SK-N-SH (cell line): ENCODE measurements at regions not wholly inside any gene's neighbourhood (a gene's known extent, or its start where the extent isn't known, plus 50 kb on each side); places are given as distances from the start of the nearest gene placed in this dataset.

ENCODE experiments used
- CTCF ChIA-PET: fragments of 300-600, 350-600 bp; formaldehyde crosslinking; extraction: SDS; loops from one replicate; lab custom pipeline; 2021; lab: Yijun Ruan, JAX
- POLR2A ChIA-PET: fragments of 350-600 bp; sonication (Branson Sonifier 250); formaldehyde crosslinking; extraction: SDS; loops from one replicate; lab custom pipeline; 2020; ENCODE audit warnings: antibody characterized with exemption, inconsistent platforms; lab: Yijun Ruan, JAX
- DNase-seq: peaks from one replicate; pipeline ENCODE4 v3.0.0; 2012
- H2AFZ ChIP-seq: fragments of 200-600 bp; sonication (generic); 2 replicates; pipeline ENCODE4 v1.8.1; 2016; ENCODE audit warnings: antibody characterized with exemption, mild to moderate bottlenecking, low read depth
- H3F3A ChIP-seq: fragments of 200-600 bp; sonication (generic); replicated peaks from 2 replicates; pipeline ENCODE3; 2016; ENCODE audit warnings: antibody characterized with exemption, mild to moderate bottlenecking; ENCODE audit not compliant: insufficient read depth
- H3K27ac ChIP-seq, 2 experiments: fragments of 200-500 bp in 1 of 2; fragments of 200-600 bp in 1 of 2; sonication (Bioruptor generic) in 1 of 2; sonication (generic), shearing (Covaris generic) in 1 of 2; 2 replicates each; pipeline versions ENCODE4 v1.5.1 to v1.6.1; 2014 to 2016; ENCODE audit warnings: low read depth in 2 of 2, inconsistent platforms in 1 of 2, low read length in 1 of 2, mild to moderate bottlenecking in 1 of 2, mixed read lengths in 1 of 2
- H3K27me3 ChIP-seq: fragments of 200-600 bp; sonication (generic), shearing (Covaris generic); 2 replicates; pipeline ENCODE4 v1.6.1; 2016; ENCODE audit warnings: mixed run types; ENCODE audit not compliant: insufficient read depth
- H3K36me3 ChIP-seq, 2 experiments: fragments of 200-500 bp in 1 of 2; fragments of 200-600 bp in 1 of 2; sonication (Bioruptor generic) in 1 of 2; sonication (generic) in 1 of 2; replicated peaks in 1 of 2; 2 replicates each; pipeline versions ENCODE3 to v1.5.1; 2014 to 2016; ENCODE audit warnings: low read length in 1 of 2, mild to moderate bottlenecking in 1 of 2; ENCODE audit not compliant: insufficient read depth in 2 of 2, control insufficient read depth in 1 of 2
- H3K4me1 ChIP-seq, 2 experiments: fragments of 200-500 bp in 1 of 2; fragments of 200-600 bp in 1 of 2; sonication (Bioruptor generic) in 1 of 2; sonication (generic), shearing (Covaris generic) in 1 of 2; 2 replicates each; pipeline versions ENCODE4 v1.5.1 to v1.6.1; 2014 to 2016; ENCODE audit warnings: low read depth in 1 of 2, low read length in 1 of 2, mixed run types in 1 of 2; ENCODE audit not compliant: insufficient read depth in 2 of 2, control insufficient read depth in 1 of 2
- H3K4me2 ChIP-seq: fragments of 200-600 bp; sonication (generic), shearing (Covaris generic); 2 replicates; pipeline ENCODE4 v1.6.1; 2017; ENCODE audit warnings: mixed run types
- H3K4me3 ChIP-seq, 2 experiments: fragments of 200-500 bp in 1 of 2; fragments of 200-600 bp in 1 of 2; sonication (Bioruptor generic) in 1 of 2; sonication (generic), shearing (Covaris generic) in 1 of 2; 2 replicates each; pipeline versions ENCODE4 v1.5.1 to v1.8.1; 2014 to 2016; ENCODE audit warnings: low read depth in 2 of 2, inconsistent platforms in 1 of 2, low read length in 1 of 2, mild to moderate bottlenecking in 1 of 2, mixed read lengths in 1 of 2, moderate library complexity in 1 of 2
- H3K79me2 ChIP-seq: fragments of 200-600 bp; sonication (generic); 2 replicates; pipeline ENCODE4 v1.8.1; 2017; ENCODE audit warnings: mild to moderate bottlenecking; ENCODE audit not compliant: insufficient read depth
- H3K9ac ChIP-seq: fragments of 200-600 bp; sonication (generic); 2 replicates; pipeline ENCODE4 v1.6.1; 2017; ENCODE audit warnings: mixed run types
- H3K9me2 ChIP-seq: fragments of 200-600 bp; sonication (generic); 2 replicates; pipeline ENCODE4 v1.6.1; 2017; ENCODE audit warnings: mixed run types
- H3K9me3 ChIP-seq: fragments of 200-600 bp; sonication (generic); 2 replicates; pipeline ENCODE4 v1.6.1; 2017; ENCODE audit warnings: mixed run types, mild to moderate bottlenecking, moderate library complexity
- H4K20me1 ChIP-seq: fragments of 200-600 bp; sonication (generic); 2 replicates; pipeline ENCODE4 v1.6.1; 2017; ENCODE audit warnings: mild to moderate bottlenecking, mixed run types; ENCODE audit not compliant: insufficient read depth
- CHD2 ChIP-seq: fragments of 150-350 bp; IDR thresholded peaks from 2 replicates; pipeline ENCODE4 v1.6.1; 2018; ENCODE audit warnings: low read length; ENCODE audit not compliant: partially characterized antibody
- ELF1 ChIP-seq: IDR thresholded peaks from 2 replicates; pipeline ENCODE4 v1.4.0; 2012
- EP300 ChIP-seq, 2 experiments: IDR thresholded peaks; 2 replicates each; pipeline versions ENCODE4 v1.4.0 to v1.6.1; 2012; ENCODE audit warnings: borderline replicate concordance in 1 of 2, low read depth in 1 of 2, low read length in 1 of 2
- FOXJ3 ChIP-seq: sonication (generic); formaldehyde crosslinking; IDR thresholded peaks from 2 replicates; pipeline ENCODE4 v1.5.1; 2020; ENCODE audit warnings: mild to moderate bottlenecking, missing genetic modification reagents
- GABPA ChIP-seq: IDR thresholded peaks from 2 replicates; pipeline ENCODE4 v1.4.0; 2012; ENCODE audit warnings: low read depth, mild to moderate bottlenecking
- MEF2A ChIP-seq: IDR thresholded peaks from 2 replicates; pipeline ENCODE4 v1.4.0; 2012; ENCODE audit warnings: low read depth, borderline replicate concordance
- MXI1 ChIP-seq: IDR thresholded peaks from 2 replicates; pipeline ENCODE4 v1.6.1; 2012; ENCODE audit warnings: mild to moderate bottlenecking, low read depth, low read length, improper control_type of control experiment
- NFIC ChIP-seq: IDR thresholded peaks from 2 replicates; pipeline ENCODE4 v1.4.0; 2012; ENCODE audit warnings: borderline replicate concordance
- NRF1 ChIP-seq: IDR thresholded peaks from 2 replicates; pipeline ENCODE4 v1.6.1; 2012; ENCODE audit warnings: low read depth, mild to moderate bottlenecking, low read length
- PBX3 ChIP-seq: IDR thresholded peaks from 2 replicates; pipeline ENCODE4; 2012
- POLR2AphosphoS5 ChIP-seq: IDR thresholded peaks from 2 replicates; pipeline ENCODE4 v1.6.1; 2012; ENCODE audit warnings: low read depth, low read length
- RAD21 ChIP-seq: IDR thresholded peaks from 2 replicates; pipeline ENCODE4 v1.6.1; 2012; ENCODE audit warnings: mild to moderate bottlenecking, low read length
- REST ChIP-seq: IDR thresholded peaks from 2 replicates; pipeline ENCODE4 v1.6.1; 2012; ENCODE audit warnings: mild to moderate bottlenecking, low read depth, low read length, moderate library complexity
- RXRA ChIP-seq: IDR thresholded peaks from 2 replicates; pipeline ENCODE4 v1.4.0; 2012; ENCODE audit warnings: low read depth, mild to moderate bottlenecking, borderline replicate concordance
- SIN3A ChIP-seq: IDR thresholded peaks from 2 replicates; pipeline ENCODE4 v1.6.1; 2012; ENCODE audit warnings: low read depth, mild to moderate bottlenecking, low read length, moderate library complexity, borderline replicate concordance
- TAF1 ChIP-seq: IDR thresholded peaks from 2 replicates; pipeline ENCODE4 v1.6.1; 2012; ENCODE audit warnings: low read depth, mild to moderate bottlenecking, low read length, moderate library complexity, borderline replicate concordance
- TCF12 ChIP-seq: IDR thresholded peaks from 2 replicates; pipeline ENCODE4 v1.4.0; 2012
- TEAD4 ChIP-seq: IDR thresholded peaks from 2 replicates; pipeline ENCODE4 v1.4.0; 2012; ENCODE audit warnings: mild to moderate bottlenecking, borderline replicate concordance; ENCODE audit not compliant: insufficient read depth
- USF1 ChIP-seq: IDR thresholded peaks from 2 replicates; pipeline ENCODE4 v1.4.0; 2012; ENCODE audit warnings: low read depth, borderline replicate concordance
- YY1 ChIP-seq: IDR thresholded peaks from 2 replicates; pipeline ENCODE4 v1.4.0; 2012; ENCODE audit warnings: low read depth, mild to moderate bottlenecking
- WGBS: methylation state at CpG from one replicate; pipeline ENCODE4 v1.1.6; 2017; ENCODE audit warnings: low lambda C conversion rate; 5-methylcytosine and 5-hydroxymethylcytosine counted together

GRCh38 chr6:90708206-90708737, 121.4 kb upstream of the MAP3K7 start:
- ChIA-PET CTCF (no interaction called here), POLR2A (no interaction called here)
- TF ChIP-seq RAD21 (no peak), CHD2 (no peak), TEAD4 (no peak)
- H3K27ac ChIP-seq = no peak overlapping the region
- no peaks in the 10 kb centered on the region for H3K9me3 ChIP-seq
- no peaks in the 10 kb centered on the region for H3K9me2 ChIP-seq
- no peaks in the 10 kb centered on the region for H3K4me1 ChIP-seq
- H4K20me1 ChIP-seq = no peaks in the 10 kb centered on the region
- no peak overlapping the region for H3K9ac ChIP-seq
- no peak for DNase-seq
- 39% methylated on average over 5 of the region's 5 CpGs for WGBS
- H3K4me3 ChIP-seq = no peak overlapping the region
- no peak overlapping the region for H2AFZ ChIP-seq
- H3K4me2 ChIP-seq = no peak overlapping the region
- no peaks in the 10 kb centered on the region; the same call in 1 of the 2 replicates for H3K27me3 ChIP-seq
- H3K36me3 ChIP-seq = no peaks in the 10 kb centered on the region
- H3K79me2 ChIP-seq = no peaks in the 10 kb centered on the region
- no peaks in the 10 kb centered on the region for H3F3A ChIP-seq

GRCh38 chr6:90707246-90707645, 120.4 kb upstream of the MAP3K7 start:
- Histone ChIP-seq H3K36me3 (no peaks in the 10 kb centered on the region), H2AFZ (no peak overlapping the region), H3K9ac (no peak overlapping the region), H3K4me2 (no peak overlapping the region), H3K79me2 (no peaks in the 10 kb centered on the region), H3K4me1 (no peaks in the 10 kb centered on the region), H3K27ac (no peak overlapping the region), H3F3A (no peaks in the 10 kb centered on the region), H4K20me1 (no peaks in the 10 kb centered on the region), H3K4me3 (no peak overlapping the region), H3K27me3 (no peaks in the 10 kb centered on the region; the same call in 1 of the 2 replicates), H3K9me2 (no peaks in the 10 kb centered on the region), H3K9me3 (no peaks in the 10 kb centered on the region)
- 44% methylated on average over 2 of the region's 2 CpGs for WGBS
- POLR2A ChIA-PET = no interaction called here
- CTCF ChIA-PET = no interaction called here
- no peak for DNase-seq
- no peak for TF ChIP-seq RXRA

GRCh38 chr6:90703336-90703735, 116.5 kb upstream of the MAP3K7 start:
- ChIA-PET CTCF (no interaction called here), POLR2A (no interaction called here)
- H2AFZ ChIP-seq = no peak overlapping the region
- TF ChIP-seq GABPA (no peak), TAF1 (no peak), SIN3A (no peak), NFIC (no peak), POLR2AphosphoS5 (no peak), EP300 (IDR thresholded peaks at IDR 0.05; ENCODE audit: borderline replicate concordance in 1 of 2, low read depth in 1 of 2, low read length in 1 of 2) (no peak), PBX3 (no peak), FOXJ3 (no peak), USF1 (no peak), TEAD4 (no peak), MXI1 (no peak), REST (no peak), ELF1 (no peak), MEF2A (no peak), NRF1 (no peak), TCF12 (no peak), YY1 (no peak)

More at GRCh38 chr6:90703336-90703735, 116.5 kb upstream of the MAP3K7 start:
- Histone ChIP-seq H3K9me2 (no peaks in the 10 kb centered on the region), H3K9ac (no peak overlapping the region), H3K9me3 (no peaks in the 10 kb centered on the region), H3F3A (no peaks in the 10 kb centered on the region), H4K20me1 (no peaks in the 10 kb centered on the region), H3K27ac (no peak overlapping the region), H3K36me3 (no peaks in the 10 kb centered on the region), H3K4me3 (no peak overlapping the region), H3K4me2 (no peak overlapping the region), H3K4me1 (no peaks in the 10 kb centered on the region), H3K27me3 (no peaks in the 10 kb centered on the region), H3K79me2 (no peaks in the 10 kb centered on the region)
- WGBS = 7% methylated on average over 7 of the region's 7 CpGs
- DNase-seq = no peak
